Memory B cell (primary cell): ENCODE measurements at regions not wholly inside any gene's neighbourhood (a gene's known extent, or its start where the extent isn't known, plus 50 kb on each side); places are given as distances from the start of the nearest gene placed in this dataset.

ENCODE experiments used
- ATAC-seq: fragments of 150-1000 bp; cut with Tn5 transposase; 2 replicates; pipeline ENCODE4 v1.10.0; 2021; ENCODE audit warnings: low read depth, mild to moderate bottlenecking, moderate library complexity
- DNase-seq, 2 donors: peaks; one replicate each; pipeline ENCODE4 v3.0.0; 2022; ENCODE audit warnings: low spot score in 2 of 2
- H3K27ac Mint-ChIP-seq: one replicate; pipeline ENCODE4 v1.8.0; 2022; ENCODE audit warnings: mild to moderate bottlenecking, moderate library complexity, mixed read lengths
- H3K27me3 Mint-ChIP-seq: one replicate; pipeline ENCODE4 v1.8.0; 2022; ENCODE audit warnings: mixed read lengths
- H3K36me3 Mint-ChIP-seq: one replicate; pipeline ENCODE4 v1.8.0; 2022; ENCODE audit warnings: mild to moderate bottlenecking, mixed read lengths
- H3K4me1 Mint-ChIP-seq: one replicate; pipeline ENCODE4 v1.8.0; 2022; ENCODE audit warnings: mixed read lengths
- H3K4me3 Mint-ChIP-seq: one replicate; pipeline ENCODE4 v1.8.0; 2022; ENCODE audit warnings: mild to moderate bottlenecking, moderate library complexity, mixed read lengths
- H3K9me3 Mint-ChIP-seq: one replicate; pipeline ENCODE4 v1.8.0; 2022; ENCODE audit warnings: mixed read lengths

GRCh38 chr3:40843208-40843624 is 318.5 kb downstream of the ZNF621 start:
- no peaks in the 10 kb centered on the region for H3K4me1 Mint-ChIP-seq
- H3K27ac Mint-ChIP-seq, result no peak overlapping the region
- DNase-seq, result no peak
- ATAC-seq, result no peak
- H3K36me3 Mint-ChIP-seq, result peaks cover 3% of the 10 kb centered on the region
- peaks cover 3% of the 10 kb centered on the region for H3K9me3 Mint-ChIP-seq
- no peak overlapping the region for H3K4me3 Mint-ChIP-seq
- peaks cover 1% of the 10 kb centered on the region for H3K27me3 Mint-ChIP-seq

- H3K4me1 Mint-ChIP-seq, result no peaks in the 10 kb centered on the region
- H3K27me3 Mint-ChIP-seq, result peaks cover 3% of the 10 kb centered on the region
- ATAC-seq (no peak), DNase-seq (no peak)
- peaks cover 3% of the 10 kb centered on the region for H3K9me3 Mint-ChIP-seq
- no peak overlapping the region for H3K27ac Mint-ChIP-seq
- no peak overlapping the region for H3K4me3 Mint-ChIP-seq
- H3K36me3 Mint-ChIP-seq, result peaks cover 3% of the 10 kb centered on the region
Measured at GRCh38 chr3:40843851-40844548, 319.2 kb downstream of the ZNF621 start.

GRCh38 chr3:40844896-40845295 is 320.1 kb downstream of the ZNF621 start:
- Mint-ChIP-seq H3K9me3 (peaks cover 3% of the 10 kb centered on the region), H3K36me3 (peaks cover 3% of the 10 kb centered on the region), H3K4me1 (no peaks in the 10 kb centered on the region), H3K27ac (no peak overlapping the region), H3K27me3 (peaks cover 3% of the 10 kb centered on the region), H3K4me3 (no peak overlapping the region)
- no peak for DNase-seq
- ATAC-seq, result no peak

GRCh38 chr3:40845447-40845846 is 320.7 kb downstream of the ZNF621 start:
- Mint-ChIP-seq H3K9me3 (peaks cover 3% of the 10 kb centered on the region), H3K36me3 (peaks cover 3% of the 10 kb centered on the region), H3K27me3 (peaks cover 3% of the 10 kb centered on the region), H3K27ac (no peak overlapping the region), H3K4me1 (no peaks in the 10 kb centered on the region), H3K4me3 (no peak overlapping the region)
- no peak for DNase-seq
- no peak for ATAC-seq

GRCh38 chr3:40845916-40846315 is 321.2 kb downstream of the ZNF621 start:
- H3K27ac Mint-ChIP-seq, result no peak overlapping the region
- no peaks in the 10 kb centered on the region for H3K4me1 Mint-ChIP-seq
- no peak for DNase-seq
- peaks cover 3% of the 10 kb centered on the region for H3K27me3 Mint-ChIP-seq
- peaks cover 3% of the 10 kb centered on the region for H3K9me3 Mint-ChIP-seq
- H3K36me3 Mint-ChIP-seq, result peaks cover 3% of the 10 kb centered on the region
- H3K4me3 Mint-ChIP-seq, result no peak overlapping the region
- no peak for ATAC-seq

- Mint-ChIP-seq H3K9me3 (peaks cover 3% of the 10 kb centered on the region), H3K27ac (no peak overlapping the region), H3K4me3 (no peak overlapping the region), H3K36me3 (peaks cover 3% of the 10 kb centered on the region), H3K27me3 (peaks cover 3% of the 10 kb centered on the region), H3K4me1 (no peaks in the 10 kb centered on the region)
- ATAC-seq, result no peak
- DNase-seq, result no peak
Measured at GRCh38 chr3:40846451-40846850, 321.7 kb downstream of the ZNF621 start.

GRCh38 chr3:40847551-40847992 is 322.8 kb downstream of the ZNF621 start:
- peaks cover 3% of the 10 kb centered on the region for H3K9me3 Mint-ChIP-seq
- no peak for ATAC-seq
- no peaks in the 10 kb centered on the region for H3K4me1 Mint-ChIP-seq
- no peak overlapping the region for H3K27ac Mint-ChIP-seq
- H3K27me3 Mint-ChIP-seq, result peaks cover 3% of the 10 kb centered on the region
- H3K36me3 Mint-ChIP-seq, result peaks cover 3% of the 10 kb centered on the region
- H3K4me3 Mint-ChIP-seq, result no peak overlapping the region
- DNase-seq, result no peak

GRCh38 chr3:40848421-40848820 is 323.7 kb downstream of the ZNF621 start:
- no peak for ATAC-seq
- Mint-ChIP-seq H3K27me3 (peaks cover 3% of the 10 kb centered on the region), H3K27ac (no peak overlapping the region), H3K9me3 (peaks cover 3% of the 10 kb centered on the region), H3K4me1 (no peaks in the 10 kb centered on the region), H3K36me3 (peaks cover 3% of the 10 kb centered on the region), H3K4me3 (no peak overlapping the region)
- DNase-seq, result no peak

- peaks cover 1% of the 10 kb centered on the region for H3K36me3 Mint-ChIP-seq
- peaks cover 1% of the 10 kb centered on the region for H3K9me3 Mint-ChIP-seq
- H3K4me3 Mint-ChIP-seq, result no peak overlapping the region
- no peak for DNase-seq
- H3K4me1 Mint-ChIP-seq, result no peaks in the 10 kb centered on the region
- H3K27ac Mint-ChIP-seq, result no peak overlapping the region
- peaks cover 2% of the 10 kb centered on the region for H3K27me3 Mint-ChIP-seq
- ATAC-seq, result no peak
Measured at GRCh38 chr3:40850861-40851260, 326.1 kb downstream of the ZNF621 start.

- ATAC-seq, result no peak
- Mint-ChIP-seq H3K9me3 (peaks cover 2% of the 10 kb centered on the region), H3K27ac (no peak overlapping the region), H3K36me3 (no peaks in the 10 kb centered on the region), H3K27me3 (peaks cover 1% of the 10 kb centered on the region), H3K4me1 (no peaks in the 10 kb centered on the region), H3K4me3 (no peak overlapping the region)
- no peak for DNase-seq
Measured at GRCh38 chr3:40851836-40852235, 327.1 kb downstream of the ZNF621 start.

GRCh38 chr3:40852712-40853111 is 328.0 kb downstream of the ZNF621 start:
- Mint-ChIP-seq H3K27ac (no peak overlapping the region), H3K4me1 (no peaks in the 10 kb centered on the region)
- no peak for ATAC-seq

GRCh38 chr3:40853474-40853873 is 328.7 kb downstream of the ZNF621 start:
- Mint-ChIP-seq H3K27me3 (peaks cover 1% of the 10 kb centered on the region), H3K9me3 (peaks cover 2% of the 10 kb centered on the region), H3K36me3 (no peaks in the 10 kb centered on the region), H3K27ac (no peak overlapping the region), H3K4me1 (no peaks in the 10 kb centered on the region), H3K4me3 (no peak overlapping the region)
- no peak for ATAC-seq
- DNase-seq, result no peak

More at GRCh38 chr3:40852712-40853111, 328.0 kb downstream of the ZNF621 start:
- Mint-ChIP-seq H3K4me3 (no peak overlapping the region), H3K27me3 (peaks cover 1% of the 10 kb centered on the region), H3K36me3 (no peaks in the 10 kb centered on the region), H3K9me3 (peaks cover 2% of the 10 kb centered on the region)
- DNase-seq, result no peak

GRCh38 chr3:40855871-40856270 is 331.1 kb downstream of the ZNF621 start:
- ATAC-seq (no peak), DNase-seq (no peak)
- Mint-ChIP-seq H3K4me1 (no peaks in the 10 kb centered on the region), H3K27me3 (no peaks in the 10 kb centered on the region), H3K4me3 (no peak overlapping the region), H3K9me3 (peaks cover 2% of the 10 kb centered on the region), H3K36me3 (no peaks in the 10 kb centered on the region), H3K27ac (no peak overlapping the region)

GRCh38 chr3:40858364-40859115 is 333.8 kb downstream of the ZNF621 start:
- DNase-seq, result no peak
- no peaks in the 10 kb centered on the region for H3K4me1 Mint-ChIP-seq
- H3K36me3 Mint-ChIP-seq, result no peaks in the 10 kb centered on the region
- H3K27ac Mint-ChIP-seq, result no peak overlapping the region
- H3K27me3 Mint-ChIP-seq, result no peaks in the 10 kb centered on the region
- ATAC-seq, result no peak
- no peak overlapping the region for H3K4me3 Mint-ChIP-seq
- peaks cover 2% of the 10 kb centered on the region for H3K9me3 Mint-ChIP-seq
